Fibroblast of villous mesenchyme (primary cell): ENCODE measurements at regions not wholly inside any gene's neighbourhood (a gene's known extent, or its start where the extent isn't known, plus 50 kb on each side); places are given as distances from the start of the nearest gene placed in this dataset.

ENCODE experiments used
- DNase-seq: peaks from one replicate; pipeline ENCODE4 v3.0.0-alpha.2; 2010; ENCODE audit warnings: low read depth
- H3K4me3 ChIP-seq: 2 replicates; pipeline ENCODE4 v1.5.1; 2011; ENCODE audit warnings: low read depth, mild to moderate bottlenecking, low read length
- CTCF ChIP-seq: IDR thresholded peaks from 2 replicates; pipeline ENCODE4 v1.5.1; 2012; ENCODE audit warnings: low read depth, mild to moderate bottlenecking, low read length; ENCODE audit not compliant: insufficient read depth

- TF ChIP-seq CTCF: no peak
- peak; percentile 9 for DNase-seq
- H3K4me3 ChIP-seq: no peak overlapping the region
Observed at GRCh38 chr9:72428329-72428728, 63.3 kb upstream of the ZFAND5 start.

GRCh38 chr9:72427801-72428200 is 62.8 kb upstream of the ZFAND5 start:
- no peak overlapping the region for H3K4me3 ChIP-seq
- no peak for TF ChIP-seq CTCF
- no peak for DNase-seq

- H3K4me3 ChIP-seq: no peak overlapping the region
- TF ChIP-seq CTCF: no peak
- DNase-seq: no peak
Observed at GRCh38 chr9:72424131-72424530, 59.1 kb upstream of the ZFAND5 start.

GRCh38 chr9:72422214-72422613 is 57.2 kb upstream of the ZFAND5 start:
- H3K4me3 ChIP-seq: no peak overlapping the region
- DNase-seq: peak; percentile 11
- TF ChIP-seq CTCF: no peak

GRCh38 chr9:72420783-72421182 is 55.8 kb upstream of the ZFAND5 start:
- no peak overlapping the region for H3K4me3 ChIP-seq
- no peak for TF ChIP-seq CTCF
- no peak for DNase-seq

- DNase-seq: no peak
- no peak for TF ChIP-seq CTCF
- no peak overlapping the region for H3K4me3 ChIP-seq
Observed at GRCh38 chr9:72415948-72416347, 50.9 kb upstream of the ZFAND5 start.

GRCh38 chr9:72415163-72415562 is 50.2 kb upstream of the ZFAND5 start:
- no peak for TF ChIP-seq CTCF
- H3K4me3 ChIP-seq: no peak overlapping the region
- no peak for DNase-seq
